Vagina (tissue), 2 donors: ENCODE measurements at regions not wholly inside any gene's neighbourhood (a gene's known extent, or its start where the extent isn't known, plus 50 kb on each side); places are given as distances from the start of the nearest gene placed in this dataset.

Source experiments
- CTCF ChIP-seq, 3 experiments: fragments of 450-650 bp in 2 of 3; fragments of 200-600 bp in 1 of 3; sonication (generic) in 1 of 3; IDR thresholded peaks; one replicate each; pipeline ENCODE4 v1.5.1; 2017 to 2019; ENCODE audit warnings: antibody characterized with exemption in 3 of 3, mild to moderate bottlenecking in 2 of 3, moderate library complexity in 2 of 3
- POLR2A ChIP-seq, 2 donors: fragments of 450-650 bp; IDR thresholded peaks; one replicate each; pipeline ENCODE4 v1.6.1; 2017; ENCODE audit warnings: antibody characterized with exemption in 2 of 2, mild to moderate bottlenecking in 2 of 2, moderate library complexity in 2 of 2
- POLR2AphosphoS5 ChIP-seq, 2 donors: sonication (generic); formaldehyde crosslinking; IDR thresholded peaks; one replicate each; pipeline ENCODE4 v1.9.0; 2017; ENCODE audit warnings: antibody characterized with exemption in 2 of 2, mild to moderate bottlenecking in 2 of 2, low read depth in 1 of 2; ENCODE audit not compliant: insufficient read depth in 1 of 2

GRCh38 chr1:102640872-102641271, 467.4 kb downstream of the COL11A1 start:
- no peak for TF ChIP-seq POLR2AphosphoS5 (IDR thresholded peaks at IDR 0.05; ENCODE audit: insufficient read depth in 1 of 2, low read depth in 1 of 2)
- TF ChIP-seq CTCF (IDR thresholded peaks at IDR 0.05): no peak
- no peak for TF ChIP-seq POLR2A (IDR thresholded peaks at IDR 0.05)
